GM12878 (cell line): ENCODE measurements at regions not wholly inside any gene's neighbourhood (a gene's known extent, or its start where the extent isn't known, plus 50 kb on each side); places are given as distances from the start of the nearest gene placed in this dataset.

Experiments
- ATAC-seq: fragments of 200-7000 bp; cut with Tn5 transposase; 3 replicates; pipeline ENCODE4 v1.9.1; 2020; ENCODE audit warnings: mild to moderate bottlenecking, moderate library complexity
- BruUV-seq: library from RNA; stranded (reverse); fragments of 400-500 nt; replicated peaks from 2 replicates; lab custom pipeline; 2021; lab: Mats Ljungman, UMichigan
- CTCF ChIA-PET: fragments of 300-600 bp; sonication (Branson Sonifier 250); formaldehyde crosslinking; extraction: SDS; loops from one replicate; lab custom pipeline; 2021; ENCODE audit warnings: inconsistent platforms; lab: Yijun Ruan, JAX
- POLR2A ChIA-PET: fragments of 350-600 bp; formaldehyde crosslinking; extraction: SDS; loops from one replicate; lab custom pipeline; 2021; ENCODE audit warnings: inconsistent platforms; lab: Charles Lee
- RAD21 ChIA-PET: fragments of 300-600 bp; sonication (Branson Sonifier 250); formaldehyde crosslinking; loops from one replicate; lab custom pipeline; 2023; ENCODE audit warnings: antibody characterized with exemption; ENCODE audit not compliant: unreplicated experiment; lab: Charles Lee
- SMC1A ChIA-PET: fragments of 300-600 bp; sonication (Branson Sonifier 250); formaldehyde crosslinking; loops from one replicate; lab custom pipeline; 2023; ENCODE audit not compliant: unreplicated experiment, uncharacterized antibody; lab: Charles Lee
- DNase-seq: peaks from one replicate; pipeline ENCODE4 v3.0.0-alpha.2; 2011; ENCODE audit warnings: low read depth, low spot score
- FAIRE-seq: peaks from 3 replicates; lab custom pipeline; 2011; peaks lifted over from hg19 to GRCh38; lab: Jason Lieb, UNC
- H2AFZ ChIP-seq: 2 replicates; pipeline ENCODE4 v1.6.0; 2011; ENCODE audit warnings: low read depth, low read length, control low read depth; ENCODE audit not compliant: control insufficient read depth
- H3K27ac ChIP-seq: 2 replicates; pipeline ENCODE4 v1.5.1; 2011; ENCODE audit warnings: control low read depth; ENCODE audit not compliant: control insufficient read depth, insufficient read depth
- H3K27me3 ChIP-seq, 2 experiments: replicated peaks in 1 of 2; 2 replicates each; pipeline versions ENCODE4 v1.6.0 to v1.6.1; 2011; ENCODE audit warnings: low read length in 1 of 2; ENCODE audit not compliant: control insufficient read depth in 2 of 2, insufficient read depth in 2 of 2
- H3K36me3 ChIP-seq, 2 experiments: 2 replicates each; pipeline ENCODE4 v1.5.1; 2011; ENCODE audit warnings: low read length in 1 of 2; ENCODE audit not compliant: control insufficient read depth in 2 of 2, insufficient read depth in 2 of 2
- H3K4me1 ChIP-seq: 2 replicates; pipeline ENCODE4 v1.6.1; 2011; ENCODE audit warnings: mild to moderate bottlenecking, low read length, moderate library complexity, mixed read lengths; ENCODE audit not compliant: control insufficient read depth, insufficient read depth
- H3K4me2 ChIP-seq: 2 replicates; pipeline ENCODE4 v1.6.0; 2011; ENCODE audit warnings: control low read depth; ENCODE audit not compliant: control insufficient read depth, insufficient read depth
- H3K4me3 ChIP-seq: fragments of 200-600 bp; sonication (generic); 2 replicates; pipeline ENCODE4 v1.5.1; 2016
- H3K79me2 ChIP-seq: 2 replicates; pipeline ENCODE4 v1.6.0; 2011; ENCODE audit warnings: low read length; ENCODE audit not compliant: control insufficient read depth, insufficient read depth
- H3K9ac ChIP-seq: 2 replicates; pipeline ENCODE4 v1.8.0; 2011; ENCODE audit warnings: low read length, control low read depth, mixed read lengths; ENCODE audit not compliant: control insufficient read depth, insufficient read depth
- H3K9me3 ChIP-seq: replicated peaks from 3 replicates; pipeline ENCODE4 v1.5.1; 2011; ENCODE audit warnings: mild to moderate bottlenecking, low read length; ENCODE audit not compliant: control insufficient read depth, insufficient read depth
- H4K20me1 ChIP-seq: 2 replicates; pipeline ENCODE4 v1.6.0; 2011; ENCODE audit not compliant: control insufficient read depth, insufficient read depth
- CREB1 ChIP-seq: IDR thresholded peaks from 2 replicates; pipeline ENCODE4 v1.6.1; 2012; ENCODE audit warnings: low read depth, mild to moderate bottlenecking, inconsistent platforms
- FOXM1 ChIP-seq: IDR thresholded peaks from 2 replicates; pipeline ENCODE4 v1.6.1; 2012; ENCODE audit warnings: low read depth, mild to moderate bottlenecking, inconsistent platforms, low read length, moderate library complexity
- IRF5 ChIP-seq: fragments of 450-650 bp; IDR thresholded peaks from 2 replicates; pipeline ENCODE4 v1.6.1; 2017; ENCODE audit warnings: borderline replicate concordance
- JUND ChIP-seq: IDR thresholded peaks from 2 replicates; pipeline ENCODE4 v1.6.1; 2012; ENCODE audit warnings: low read depth, mild to moderate bottlenecking, low read length, improper control_type of control experiment, moderate library complexity
- MAX ChIP-seq: IDR thresholded peaks from 2 replicates; pipeline ENCODE4 v1.6.1; 2012; ENCODE audit warnings: low read depth, low read length, improper control_type of control experiment
- MEF2A ChIP-seq: IDR thresholded peaks from 2 replicates; pipeline ENCODE4 v1.6.1; 2011; ENCODE audit warnings: low read depth, mild to moderate bottlenecking, low read length, moderate library complexity; ENCODE audit not compliant: insufficient read depth
- NR2F1 ChIP-seq: fragments of 450-650 bp; conservative IDR thresholded peaks from 2 replicates; pipeline ENCODE4 v1.6.1; 2017; ENCODE audit warnings: mild to moderate bottlenecking
- PAX8 ChIP-seq: fragments of 450-650 bp; IDR thresholded peaks from 2 replicates; pipeline ENCODE4 v1.6.1; 2017; ENCODE audit warnings: mild to moderate bottlenecking, moderate library complexity
- SMAD1 ChIP-seq: fragments of 450-650 bp; IDR thresholded peaks from 2 replicates; pipeline ENCODE4 v1.6.1; 2018; ENCODE audit warnings: mild to moderate bottlenecking, low read depth; ENCODE audit not compliant: partially characterized antibody
- ZNF217 ChIP-seq: fragments of 450-650 bp; IDR thresholded peaks from 2 replicates; pipeline ENCODE4 v1.6.1; 2017; ENCODE audit warnings: antibody characterized with exemption, mild to moderate bottlenecking
- WGBS: methylation state at CpG from one replicate; pipeline ENCODE4 v1.1.6; 2016; ENCODE audit warnings: low lambda C conversion rate; ENCODE audit not compliant: insufficient replicate concordance, insufficient coverage; ENCODE audit errors: missing lambda C conversion rate; 5-methylcytosine and 5-hydroxymethylcytosine counted together
- in situ Hi-C: fragments of 300-500 bp; cut with MboI; formaldehyde crosslinking; loops from 9 replicates; pipeline ENCODE4 v1.14.3; 2018; ENCODE audit warnings: mixed read lengths
- intact Hi-C: fragments of 100-400 bp; cut with micrococcal nuclease; formaldehyde crosslinking; loops from one replicate; pipeline ENCODE4 v1.14.2; 2022; ENCODE audit not compliant: unreplicated experiment
- TF ChIP-seq, protein P1 (sequence below): fragments of 450-650 bp; formaldehyde crosslinking; IDR thresholded peaks from 2 replicates; pipeline ENCODE4 v1.4.0; 2020; ENCODE audit warnings: mild to moderate bottlenecking, moderate library complexity
- TF ChIP-seq, protein P2 (sequence below): fragments of 450-650 bp; IDR thresholded peaks from 2 replicates; pipeline ENCODE4 v1.6.1; 2017; ENCODE audit warnings: mild to moderate bottlenecking, moderate library complexity

DNA sequence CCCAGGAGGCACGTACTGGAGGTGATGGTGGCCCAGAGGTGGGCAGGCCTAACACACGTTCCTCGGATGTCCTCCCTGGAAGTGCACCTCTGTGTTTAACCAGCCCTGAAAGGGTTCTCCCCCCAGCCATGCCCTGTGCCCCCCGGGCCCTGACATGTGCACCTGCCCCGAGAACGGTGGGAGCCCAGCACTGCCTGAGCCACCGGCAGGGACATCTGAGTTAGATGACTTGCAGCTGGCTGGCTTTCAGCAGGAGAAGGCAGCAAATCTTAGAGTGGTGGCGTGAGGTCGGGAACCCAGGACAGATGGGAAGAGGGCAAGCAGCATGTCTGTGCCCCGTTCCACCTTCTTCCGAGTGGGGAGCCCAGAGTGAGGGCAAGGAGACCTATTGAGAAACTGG, 291.8 kb downstream of the TCERG1L start (continued):
- TF ChIP-seq, protein P1, sequence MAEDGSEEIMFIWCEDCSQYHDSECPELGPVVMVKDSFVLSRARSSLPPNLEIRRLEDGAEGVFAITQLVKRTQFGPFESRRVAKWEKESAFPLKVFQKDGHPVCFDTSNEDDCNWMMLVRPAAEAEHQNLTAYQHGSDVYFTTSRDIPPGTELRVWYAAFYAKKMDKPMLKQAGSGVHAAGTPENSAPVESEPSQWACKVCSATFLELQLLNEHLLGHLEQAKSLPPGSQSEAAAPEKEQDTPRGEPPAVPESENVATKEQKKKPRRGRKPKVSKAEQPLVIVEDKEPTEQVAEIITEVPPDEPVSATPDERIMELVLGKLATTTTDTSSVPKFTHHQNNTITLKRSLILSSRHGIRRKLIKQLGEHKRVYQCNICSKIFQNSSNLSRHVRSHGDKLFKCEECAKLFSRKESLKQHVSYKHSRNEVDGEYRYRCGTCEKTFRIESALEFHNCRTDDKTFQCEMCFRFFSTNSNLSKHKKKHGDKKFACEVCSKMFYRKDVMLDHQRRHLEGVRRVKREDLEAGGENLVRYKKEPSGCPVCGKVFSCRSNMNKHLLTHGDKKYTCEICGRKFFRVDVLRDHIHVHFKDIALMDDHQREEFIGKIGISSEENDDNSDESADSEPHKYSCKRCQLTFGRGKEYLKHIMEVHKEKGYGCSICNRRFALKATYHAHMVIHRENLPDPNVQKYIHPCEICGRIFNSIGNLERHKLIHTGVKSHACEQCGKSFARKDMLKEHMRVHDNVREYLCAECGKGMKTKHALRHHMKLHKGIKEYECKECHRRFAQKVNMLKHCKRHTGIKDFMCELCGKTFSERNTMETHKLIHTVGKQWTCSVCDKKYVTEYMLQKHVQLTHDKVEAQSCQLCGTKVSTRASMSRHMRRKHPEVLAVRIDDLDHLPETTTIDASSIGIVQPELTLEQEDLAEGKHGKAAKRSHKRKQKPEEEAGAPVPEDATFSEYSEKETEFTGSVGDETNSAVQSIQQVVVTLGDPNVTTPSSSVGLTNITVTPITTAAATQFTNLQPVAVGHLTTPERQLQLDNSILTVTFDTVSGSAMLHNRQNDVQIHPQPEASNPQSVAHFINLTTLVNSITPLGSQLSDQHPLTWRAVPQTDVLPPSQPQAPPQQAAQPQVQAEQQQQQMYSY (CRISPR knock-in tag), result no peak
- TF ChIP-seq NR2F1 (no peak), PAX8 (no peak), IRF5 (no peak), SMAD1 (no peak)

DNA sequence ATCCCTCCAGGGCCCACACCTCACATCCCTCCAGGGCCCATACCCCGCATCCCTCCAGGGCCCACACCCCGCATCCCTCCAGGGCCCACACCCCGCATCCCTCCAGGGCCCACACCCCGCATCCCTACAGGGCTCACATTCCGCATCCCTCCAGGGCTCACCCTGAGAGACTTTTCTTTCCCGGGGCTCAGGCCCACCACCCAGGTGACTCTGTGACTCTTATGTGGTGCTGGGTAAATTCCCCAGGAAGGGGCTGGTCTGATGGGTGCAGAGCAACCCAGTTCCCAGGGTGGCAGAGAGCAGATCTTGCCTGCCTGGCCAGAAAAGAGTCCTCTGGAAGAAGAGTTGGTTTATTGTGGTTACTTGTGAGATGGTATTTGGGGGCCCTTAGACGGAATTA, 290.7 kb downstream of the TCERG1L start:
- in situ Hi-C loops (no loop called here), intact Hi-C loops (no loop called here)
- no peaks in the 10 kb centered on the region for H3K9me3 ChIP-seq
- CTCF ChIA-PET, result no interaction called here
- H3K4me2 ChIP-seq, result no peak overlapping the region
- TF ChIP-seq JUND, result no peak
- TF ChIP-seq FOXM1, result no peak
- TF ChIP-seq ZNF217, result no peak
- TF ChIP-seq MAX, result no peak
- TF ChIP-seq MEF2A, result no peak
- no peak for TF ChIP-seq CREB1
- TF ChIP-seq, protein P2, sequence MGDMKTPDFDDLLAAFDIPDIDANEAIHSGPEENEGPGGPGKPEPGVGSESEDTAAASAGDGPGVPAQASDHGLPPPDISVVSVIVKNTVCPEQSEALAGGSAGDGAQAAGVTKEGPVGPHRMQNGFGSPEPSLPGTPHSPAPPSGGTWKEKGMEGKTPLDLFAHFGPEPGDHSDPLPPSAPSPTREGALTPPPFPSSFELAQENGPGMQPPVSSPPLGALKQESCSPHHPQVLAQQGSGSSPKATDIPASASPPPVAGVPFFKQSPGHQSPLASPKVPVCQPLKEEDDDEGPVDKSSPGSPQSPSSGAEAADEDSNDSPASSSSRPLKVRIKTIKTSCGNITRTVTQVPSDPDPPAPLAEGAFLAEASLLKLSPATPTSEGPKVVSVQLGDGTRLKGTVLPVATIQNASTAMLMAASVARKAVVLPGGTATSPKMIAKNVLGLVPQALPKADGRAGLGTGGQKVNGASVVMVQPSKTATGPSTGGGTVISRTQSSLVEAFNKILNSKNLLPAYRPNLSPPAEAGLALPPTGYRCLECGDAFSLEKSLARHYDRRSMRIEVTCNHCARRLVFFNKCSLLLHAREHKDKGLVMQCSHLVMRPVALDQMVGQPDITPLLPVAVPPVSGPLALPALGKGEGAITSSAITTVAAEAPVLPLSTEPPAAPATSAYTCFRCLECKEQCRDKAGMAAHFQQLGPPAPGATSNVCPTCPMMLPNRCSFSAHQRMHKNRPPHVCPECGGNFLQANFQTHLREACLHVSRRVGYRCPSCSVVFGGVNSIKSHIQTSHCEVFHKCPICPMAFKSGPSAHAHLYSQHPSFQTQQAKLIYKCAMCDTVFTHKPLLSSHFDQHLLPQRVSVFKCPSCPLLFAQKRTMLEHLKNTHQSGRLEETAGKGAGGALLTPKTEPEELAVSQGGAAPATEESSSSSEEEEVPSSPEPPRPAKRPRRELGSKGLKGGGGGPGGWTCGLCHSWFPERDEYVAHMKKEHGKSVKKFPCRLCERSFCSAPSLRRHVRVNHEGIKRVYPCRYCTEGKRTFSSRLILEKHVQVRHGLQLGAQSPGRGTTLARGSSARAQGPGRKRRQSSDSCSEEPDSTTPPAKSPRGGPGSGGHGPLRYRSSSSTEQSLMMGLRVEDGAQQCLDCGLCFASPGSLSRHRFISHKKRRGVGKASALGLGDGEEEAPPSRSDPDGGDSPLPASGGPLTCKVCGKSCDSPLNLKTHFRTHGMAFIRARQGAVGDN, result no peak
- H3K27ac ChIP-seq, result no peak overlapping the region
- H4K20me1 ChIP-seq, result no peaks in the 10 kb centered on the region
- H3K4me1 ChIP-seq, result no peaks in the 10 kb centered on the region
- SMC1A ChIA-PET, result no interaction called here
- no peak for ATAC-seq
- POLR2A ChIA-PET, result no interaction called here
- no TSS peak for BruUV-seq
- H3K9ac ChIP-seq, result no peak overlapping the region
- H2AFZ ChIP-seq, result no peak overlapping the region
- no peak for FAIRE-seq
- 58% methylated on average over 4 of the region's 7 CpGs for WGBS
- RAD21 ChIA-PET, result no interaction called here
- DNase-seq, result no peak
- H3K4me3 ChIP-seq, result no peak overlapping the region
- H3K79me2 ChIP-seq, result no peaks in the 10 kb centered on the region
- no peaks in the 10 kb centered on the region for H3K27me3 ChIP-seq
- H3K36me3 ChIP-seq, result no peaks in the 10 kb centered on the region
